ENCODE measurements at regions not wholly inside any gene's neighbourhood (a gene's known extent, or its start where the extent isn't known, plus 50 kb on each side); places are given as distances from the start of the nearest gene placed in this dataset.

DNA sequence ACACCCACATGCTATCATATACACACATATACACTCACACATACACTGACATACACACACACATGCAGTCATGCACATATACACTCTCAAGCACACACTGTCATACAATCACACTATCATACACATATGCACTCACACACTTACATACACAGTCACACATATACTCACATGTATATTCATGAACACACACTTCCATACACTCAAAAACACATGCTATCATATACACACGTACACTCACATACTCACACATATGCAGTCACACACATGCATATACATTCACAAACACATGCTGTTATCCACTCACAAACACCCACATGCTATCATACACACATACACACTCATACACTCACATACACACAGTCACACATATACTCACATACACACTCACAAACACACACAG is 71.0 kb upstream of the PLXNA4 start:
- H3K36me3 ChIP-seq (ENCODE audit: control insufficient read depth in 4 of 4, insufficient read depth in 3 of 4, low read depth in 1 of 4, low read length in 3 of 4), result no peaks in the 10 kb centered on the region
- 92% methylated on average over 1 of the region's 1 CpG for WGBS

DNA sequence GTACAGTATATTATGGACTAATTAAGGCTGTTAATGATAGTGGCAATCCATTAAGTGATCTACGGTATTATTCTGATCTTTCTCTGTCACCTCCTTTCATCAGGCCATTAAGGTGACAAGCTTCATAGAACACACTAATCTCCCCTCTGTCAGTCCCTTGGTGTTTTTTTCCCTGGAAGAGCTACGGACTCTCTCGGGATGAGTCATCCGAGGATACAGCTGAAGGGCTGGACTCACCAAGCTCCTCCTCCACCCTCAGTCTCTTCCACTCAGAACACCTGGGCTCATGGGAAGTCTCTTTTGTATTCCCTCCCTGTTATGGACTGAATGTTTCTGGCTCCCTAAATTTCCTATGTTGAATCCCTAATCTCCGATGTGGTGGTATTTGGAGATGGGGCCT is 69.8 kb upstream of the PLXNA4 start:
- TF ChIP-seq, protein P1, sequence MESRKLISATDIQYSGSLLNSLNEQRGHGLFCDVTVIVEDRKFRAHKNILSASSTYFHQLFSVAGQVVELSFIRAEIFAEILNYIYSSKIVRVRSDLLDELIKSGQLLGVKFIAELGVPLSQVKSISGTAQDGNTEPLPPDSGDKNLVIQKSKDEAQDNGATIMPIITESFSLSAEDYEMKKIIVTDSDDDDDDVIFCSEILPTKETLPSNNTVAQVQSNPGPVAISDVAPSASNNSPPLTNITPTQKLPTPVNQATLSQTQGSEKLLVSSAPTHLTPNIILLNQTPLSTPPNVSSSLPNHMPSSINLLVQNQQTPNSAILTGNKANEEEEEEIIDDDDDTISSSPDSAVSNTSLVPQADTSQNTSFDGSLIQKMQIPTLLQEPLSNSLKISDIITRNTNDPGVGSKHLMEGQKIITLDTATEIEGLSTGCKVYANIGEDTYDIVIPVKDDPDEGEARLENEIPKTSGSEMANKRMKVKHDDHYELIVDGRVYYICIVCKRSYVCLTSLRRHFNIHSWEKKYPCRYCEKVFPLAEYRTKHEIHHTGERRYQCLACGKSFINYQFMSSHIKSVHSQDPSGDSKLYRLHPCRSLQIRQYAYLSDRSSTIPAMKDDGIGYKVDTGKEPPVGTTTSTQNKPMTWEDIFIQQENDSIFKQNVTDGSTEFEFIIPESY (IDR thresholded peaks at IDR 0.05), result no peak
- TF ChIP-seq, protein P2, sequence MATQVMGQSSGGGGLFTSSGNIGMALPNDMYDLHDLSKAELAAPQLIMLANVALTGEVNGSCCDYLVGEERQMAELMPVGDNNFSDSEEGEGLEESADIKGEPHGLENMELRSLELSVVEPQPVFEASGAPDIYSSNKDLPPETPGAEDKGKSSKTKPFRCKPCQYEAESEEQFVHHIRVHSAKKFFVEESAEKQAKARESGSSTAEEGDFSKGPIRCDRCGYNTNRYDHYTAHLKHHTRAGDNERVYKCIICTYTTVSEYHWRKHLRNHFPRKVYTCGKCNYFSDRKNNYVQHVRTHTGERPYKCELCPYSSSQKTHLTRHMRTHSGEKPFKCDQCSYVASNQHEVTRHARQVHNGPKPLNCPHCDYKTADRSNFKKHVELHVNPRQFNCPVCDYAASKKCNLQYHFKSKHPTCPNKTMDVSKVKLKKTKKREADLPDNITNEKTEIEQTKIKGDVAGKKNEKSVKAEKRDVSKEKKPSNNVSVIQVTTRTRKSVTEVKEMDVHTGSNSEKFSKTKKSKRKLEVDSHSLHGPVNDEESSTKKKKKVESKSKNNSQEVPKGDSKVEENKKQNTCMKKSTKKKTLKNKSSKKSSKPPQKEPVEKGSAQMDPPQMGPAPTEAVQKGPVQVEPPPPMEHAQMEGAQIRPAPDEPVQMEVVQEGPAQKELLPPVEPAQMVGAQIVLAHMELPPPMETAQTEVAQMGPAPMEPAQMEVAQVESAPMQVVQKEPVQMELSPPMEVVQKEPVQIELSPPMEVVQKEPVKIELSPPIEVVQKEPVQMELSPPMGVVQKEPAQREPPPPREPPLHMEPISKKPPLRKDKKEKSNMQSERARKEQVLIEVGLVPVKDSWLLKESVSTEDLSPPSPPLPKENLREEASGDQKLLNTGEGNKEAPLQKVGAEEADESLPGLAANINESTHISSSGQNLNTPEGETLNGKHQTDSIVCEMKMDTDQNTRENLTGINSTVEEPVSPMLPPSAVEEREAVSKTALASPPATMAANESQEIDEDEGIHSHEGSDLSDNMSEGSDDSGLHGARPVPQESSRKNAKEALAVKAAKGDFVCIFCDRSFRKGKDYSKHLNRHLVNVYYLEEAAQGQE (IDR thresholded peaks at IDR 0.05), result no peak
- Histone ChIP-seq H3K9ac (ENCODE audit: low read depth in 1 of 2, low read length in 2 of 2) (no peak overlapping the region), H3K4me3 (ENCODE audit: low read depth in 1 of 3, low read length in 3 of 3) (no peak overlapping the region), H3K27ac (ENCODE audit: low read depth in 1 of 2, low read length in 2 of 2) (no peak overlapping the region), H3K27me3 (ENCODE audit: control insufficient read depth in 4 of 4, insufficient read depth in 4 of 4, low read length in 3 of 4) (no peaks in the 10 kb centered on the region), H3K4me1 (ENCODE audit: control insufficient read depth in 4 of 4, insufficient read depth in 4 of 4, low read length in 3 of 4) (no peaks in the 10 kb centered on the region), H3K36me3 (ENCODE audit: control insufficient read depth in 4 of 4, insufficient read depth in 3 of 4, low read depth in 1 of 4, low read length in 3 of 4) (no peaks in the 10 kb centered on the region), H3K9me3 (ENCODE audit: control insufficient read depth in 4 of 4, low read length in 3 of 4) (no peaks in the 10 kb centered on the region)
- no peak for DNase-seq (ENCODE audit: low spot score)
- 84% methylated on average over 5 of the region's 5 CpGs for WGBS

More for the DNA sequence above, 71.0 kb upstream of the PLXNA4 start:
- Histone ChIP-seq H3K4me1 (ENCODE audit: control insufficient read depth in 4 of 4, insufficient read depth in 4 of 4, low read length in 3 of 4) (no peaks in the 10 kb centered on the region), H3K27ac (ENCODE audit: low read depth in 1 of 2, low read length in 2 of 2) (no peak overlapping the region), H3K4me3 (ENCODE audit: low read depth in 1 of 3, low read length in 3 of 3) (no peak overlapping the region), H3K9ac (ENCODE audit: low read depth in 1 of 2, low read length in 2 of 2) (no peak overlapping the region), H3K9me3 (ENCODE audit: control insufficient read depth in 4 of 4, low read length in 3 of 4) (no peaks in the 10 kb centered on the region), H3K27me3 (ENCODE audit: control insufficient read depth in 4 of 4, insufficient read depth in 4 of 4, low read length in 3 of 4) (no peaks in the 10 kb centered on the region)
- TF ChIP-seq, protein P3, sequence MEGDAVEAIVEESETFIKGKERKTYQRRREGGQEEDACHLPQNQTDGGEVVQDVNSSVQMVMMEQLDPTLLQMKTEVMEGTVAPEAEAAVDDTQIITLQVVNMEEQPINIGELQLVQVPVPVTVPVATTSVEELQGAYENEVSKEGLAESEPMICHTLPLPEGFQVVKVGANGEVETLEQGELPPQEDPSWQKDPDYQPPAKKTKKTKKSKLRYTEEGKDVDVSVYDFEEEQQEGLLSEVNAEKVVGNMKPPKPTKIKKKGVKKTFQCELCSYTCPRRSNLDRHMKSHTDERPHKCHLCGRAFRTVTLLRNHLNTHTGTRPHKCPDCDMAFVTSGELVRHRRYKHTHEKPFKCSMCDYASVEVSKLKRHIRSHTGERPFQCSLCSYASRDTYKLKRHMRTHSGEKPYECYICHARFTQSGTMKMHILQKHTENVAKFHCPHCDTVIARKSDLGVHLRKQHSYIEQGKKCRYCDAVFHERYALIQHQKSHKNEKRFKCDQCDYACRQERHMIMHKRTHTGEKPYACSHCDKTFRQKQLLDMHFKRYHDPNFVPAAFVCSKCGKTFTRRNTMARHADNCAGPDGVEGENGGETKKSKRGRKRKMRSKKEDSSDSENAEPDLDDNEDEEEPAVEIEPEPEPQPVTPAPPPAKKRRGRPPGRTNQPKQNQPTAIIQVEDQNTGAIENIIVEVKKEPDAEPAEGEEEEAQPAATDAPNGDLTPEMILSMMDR (IDR thresholded peaks at IDR 0.05; ENCODE audit: low read depth, low read length, missing input control), result no peak
- TF ChIP-seq, protein P4, sequence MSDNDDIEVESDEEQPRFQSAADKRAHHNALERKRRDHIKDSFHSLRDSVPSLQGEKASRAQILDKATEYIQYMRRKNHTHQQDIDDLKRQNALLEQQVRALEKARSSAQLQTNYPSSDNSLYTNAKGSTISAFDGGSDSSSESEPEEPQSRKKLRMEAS (IDR thresholded peaks at IDR 0.05), result no peak
- TF ChIP-seq, protein P1 (IDR thresholded peaks at IDR 0.05), result no peak
- TF ChIP-seq HNF4G (IDR thresholded peaks at IDR 0.05) (no peak), FOXA1 (IDR thresholded peaks at IDR 0.05) (no peak)
- no peak for DNase-seq (ENCODE audit: low spot score)

DNA sequence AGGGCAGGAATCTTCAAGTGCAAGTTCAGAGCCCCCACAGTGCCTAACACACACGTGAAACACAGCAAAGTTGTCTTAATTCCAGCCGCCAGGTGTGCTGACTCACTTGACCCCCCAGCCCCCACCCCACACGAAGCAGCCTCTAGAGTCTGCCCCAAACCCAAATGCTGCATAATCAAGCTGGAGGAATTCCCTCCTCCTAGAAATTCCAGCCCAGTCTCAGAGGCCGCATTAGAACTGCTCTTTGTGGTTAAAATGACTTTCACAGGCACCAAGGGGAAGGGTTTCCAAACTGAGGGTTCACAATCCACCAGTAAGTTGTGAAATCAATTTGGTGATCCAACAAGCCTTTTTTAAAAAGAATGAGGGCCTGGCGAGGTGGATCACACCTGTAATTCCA is 67.0 kb upstream of the PLXNA4 start:
- Histone ChIP-seq H3K9ac (ENCODE audit: low read depth in 1 of 2, low read length in 2 of 2) (no peak overlapping the region), H3K36me3 (ENCODE audit: control insufficient read depth in 4 of 4, insufficient read depth in 3 of 4, low read depth in 1 of 4, low read length in 3 of 4) (no peaks in the 10 kb centered on the region), H3K4me3 (ENCODE audit: low read depth in 1 of 3, low read length in 3 of 3) (no peak overlapping the region), H3K4me1 (ENCODE audit: control insufficient read depth in 4 of 4, insufficient read depth in 4 of 4, low read length in 3 of 4) (no peaks in the 10 kb centered on the region), H3K27me3 (ENCODE audit: control insufficient read depth in 4 of 4, insufficient read depth in 4 of 4, low read length in 3 of 4) (no peaks in the 10 kb centered on the region), H3K27ac (ENCODE audit: low read depth in 1 of 2, low read length in 2 of 2) (no peak overlapping the region), H3K9me3 (ENCODE audit: control insufficient read depth in 4 of 4, low read length in 3 of 4) (no peaks in the 10 kb centered on the region)
- WGBS, result 61% methylated on average over 5 of the region's 5 CpGs
- DNase-seq (ENCODE audit: low spot score), result no peak
- TF ChIP-seq SP1 (IDR thresholded peaks at IDR 0.05) (no peak), FOXA1 (IDR thresholded peaks at IDR 0.05) (no peak), GABPA (IDR thresholded peaks at IDR 0.05 in 1 of 2, conservative IDR thresholded peaks at IDR 0.05 in 1 of 2) (no peak), TAF1 (conservative IDR thresholded peaks at IDR 0.05) (no peak), JUND (IDR thresholded peaks at IDR 0.05) (no peak)
- TF ChIP-seq, protein P1 (IDR thresholded peaks at IDR 0.05), result no peak
- TF ChIP-seq, protein P2 (IDR thresholded peaks at IDR 0.05), result no peak
